Fibroblast of villous mesenchyme (primary cell): ENCODE measurements at regions not wholly inside any gene's neighbourhood (a gene's known extent, or its start where the extent isn't known, plus 50 kb on each side); places are given as distances from the start of the nearest gene placed in this dataset.

Experiments
- DNase-seq: peaks from one replicate; pipeline ENCODE4 v3.0.0-alpha.2; 2010; ENCODE audit warnings: low read depth
- H3K4me3 ChIP-seq: 2 replicates; pipeline ENCODE4 v1.5.1; 2011; ENCODE audit warnings: low read depth, mild to moderate bottlenecking, low read length
- TF ChIP-seq, protein P1 (sequence below): IDR thresholded peaks from 2 replicates; pipeline ENCODE4 v1.5.1; 2012; ENCODE audit warnings: low read depth, mild to moderate bottlenecking, low read length; ENCODE audit not compliant: insufficient read depth

DNA sequence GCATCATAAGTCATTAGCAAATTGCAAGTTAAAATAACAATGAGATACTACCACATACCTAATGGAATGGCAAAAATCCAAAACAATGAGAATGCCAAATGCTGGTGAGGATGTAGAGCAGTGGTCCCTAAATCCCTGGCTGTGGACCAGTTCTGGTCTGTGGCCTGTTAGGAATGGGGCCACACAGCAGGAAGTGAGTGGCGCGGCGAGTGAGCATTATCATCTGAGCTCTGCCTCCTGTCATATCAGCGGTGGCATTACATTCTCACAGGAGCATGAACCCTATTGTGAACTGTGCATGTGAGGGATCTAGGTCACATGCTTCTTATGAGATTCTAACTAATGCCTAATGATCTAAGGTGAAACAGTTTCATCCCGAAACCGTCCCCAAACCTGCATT is 1694.4 kb downstream of the EFNB2 start:
- no peak for DNase-seq
- H3K4me3 ChIP-seq: no peak overlapping the region
- TF ChIP-seq, protein P1, sequence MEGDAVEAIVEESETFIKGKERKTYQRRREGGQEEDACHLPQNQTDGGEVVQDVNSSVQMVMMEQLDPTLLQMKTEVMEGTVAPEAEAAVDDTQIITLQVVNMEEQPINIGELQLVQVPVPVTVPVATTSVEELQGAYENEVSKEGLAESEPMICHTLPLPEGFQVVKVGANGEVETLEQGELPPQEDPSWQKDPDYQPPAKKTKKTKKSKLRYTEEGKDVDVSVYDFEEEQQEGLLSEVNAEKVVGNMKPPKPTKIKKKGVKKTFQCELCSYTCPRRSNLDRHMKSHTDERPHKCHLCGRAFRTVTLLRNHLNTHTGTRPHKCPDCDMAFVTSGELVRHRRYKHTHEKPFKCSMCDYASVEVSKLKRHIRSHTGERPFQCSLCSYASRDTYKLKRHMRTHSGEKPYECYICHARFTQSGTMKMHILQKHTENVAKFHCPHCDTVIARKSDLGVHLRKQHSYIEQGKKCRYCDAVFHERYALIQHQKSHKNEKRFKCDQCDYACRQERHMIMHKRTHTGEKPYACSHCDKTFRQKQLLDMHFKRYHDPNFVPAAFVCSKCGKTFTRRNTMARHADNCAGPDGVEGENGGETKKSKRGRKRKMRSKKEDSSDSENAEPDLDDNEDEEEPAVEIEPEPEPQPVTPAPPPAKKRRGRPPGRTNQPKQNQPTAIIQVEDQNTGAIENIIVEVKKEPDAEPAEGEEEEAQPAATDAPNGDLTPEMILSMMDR: no peak

- TF ChIP-seq, protein P1: no peak
- DNase-seq: no peak
- H3K4me3 ChIP-seq: no peak overlapping the region
These were observed 1697.7 kb downstream of the EFNB2 start for GRCh38 chr13:104837756-104838155.

DNA sequence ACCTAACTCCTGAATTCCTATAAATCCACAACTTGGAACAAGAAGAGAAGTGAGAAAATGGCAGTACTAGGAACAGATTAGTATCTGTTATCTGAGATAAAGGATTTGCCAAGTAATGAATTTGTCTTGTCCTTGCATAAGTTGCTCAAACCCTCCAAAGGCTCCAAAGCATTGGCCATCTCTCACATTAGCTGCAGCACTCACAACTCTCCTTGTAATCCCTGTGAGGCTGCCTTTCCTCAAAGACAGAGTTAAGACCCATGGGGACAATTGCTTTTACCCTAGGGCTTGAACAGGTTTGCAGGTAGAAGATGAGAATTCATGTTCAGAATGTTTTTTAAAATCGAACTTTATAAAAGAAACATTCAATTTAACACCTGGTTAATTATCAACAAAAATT is 1702.2 kb downstream of the EFNB2 start:
- TF ChIP-seq, protein P1: no peak
- no peak for DNase-seq
- no peak overlapping the region for H3K4me3 ChIP-seq

- TF ChIP-seq, protein P1: no peak
- no peak overlapping the region for H3K4me3 ChIP-seq
- no peak for DNase-seq
These were observed 1703.2 kb downstream of the EFNB2 start for GRCh38 chr13:104832231-104832630.

- no peak for DNase-seq
- no peak overlapping the region for H3K4me3 ChIP-seq
- TF ChIP-seq, protein P1: no peak
These were observed 1703.6 kb downstream of the EFNB2 start for GRCh38 chr13:104831831-104832230.

DNA sequence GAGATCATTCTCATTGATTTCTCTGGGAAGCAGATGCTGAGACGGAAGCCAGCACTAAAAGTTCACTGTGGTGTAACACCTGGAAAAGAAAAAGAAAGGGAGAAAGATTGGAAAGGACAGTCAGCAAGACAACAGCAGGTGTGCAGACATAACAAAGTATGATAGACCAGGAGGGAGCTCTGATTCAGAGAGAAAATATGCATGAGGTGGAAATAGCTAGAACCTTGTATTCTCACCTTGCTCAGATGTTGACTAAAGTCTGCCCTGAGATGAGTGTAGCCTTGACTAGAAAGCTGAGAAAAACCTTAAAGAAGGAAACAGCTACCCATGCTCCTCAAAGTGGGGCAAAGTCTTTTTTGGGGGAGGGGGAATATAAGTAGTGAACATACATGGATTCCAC is 1711.8 kb downstream of the EFNB2 start:
- no peak overlapping the region for H3K4me3 ChIP-seq
- DNase-seq: no peak
- TF ChIP-seq, protein P1: no peak

DNA sequence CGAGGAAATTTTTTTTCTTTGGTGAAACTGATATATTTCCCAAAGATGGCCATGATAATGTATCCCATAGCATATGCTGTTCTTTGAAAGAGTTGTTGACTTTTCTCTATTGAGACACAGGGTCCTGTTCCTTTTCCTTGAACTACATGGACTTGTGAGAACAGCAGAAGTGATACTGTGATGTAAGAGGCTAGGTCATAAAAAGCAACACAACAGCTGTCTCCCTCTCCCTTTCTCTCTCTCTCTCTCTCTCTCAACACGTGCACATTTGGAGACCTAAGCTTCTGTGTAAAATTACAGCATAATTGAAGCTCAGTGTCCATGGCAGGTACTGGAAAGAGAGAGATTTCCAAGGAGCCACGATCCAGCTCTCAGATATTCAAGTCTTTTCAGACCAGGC is 1712.4 kb downstream of the EFNB2 start:
- no peak overlapping the region for H3K4me3 ChIP-seq
- DNase-seq: no peak
- TF ChIP-seq, protein P1: no peak
